ENCODE measurements at regions not wholly inside any gene's neighbourhood (a gene's known extent, or its start where the extent isn't known, plus 50 kb on each side); places are given as distances from the start of the nearest gene placed in this dataset.

- Histone ChIP-seq H4K20me1 (ENCODE audit: low read length) (no peaks in the 10 kb centered on the region), H3F3A (ENCODE audit: low read length, unreplicated experiment) (no peaks in the 10 kb centered on the region), H3K9ac (ENCODE audit: low read length) (no peak overlapping the region), H3K4me3 (ENCODE audit: low read length) (no peak overlapping the region), H3K36me3 (ENCODE audit: low read depth, low read length) (no peaks in the 10 kb centered on the region), H3K27ac (ENCODE audit: low read length) (no peak overlapping the region), H3K27me3 (ENCODE audit: low read length) (no peaks in the 10 kb centered on the region), H3K9me3 (ENCODE audit: low read length) (no peaks in the 10 kb centered on the region), H3K9me2 (replicated peaks; ENCODE audit: low read length) (no peaks in the 10 kb centered on the region), H3K4me1 (ENCODE audit: insufficient read depth, low read length) (no peaks in the 10 kb centered on the region), H2AFZ (ENCODE audit: low read length) (no peak overlapping the region), H3K79me2 (ENCODE audit: low read length) (no peaks in the 10 kb centered on the region), H3K4me2 (ENCODE audit: low read length) (no peak overlapping the region)
- DNase-seq (no peak), ATAC-seq (no peak)
- TF ChIP-seq CTCF (conservative IDR thresholded peaks at IDR 0.05; ENCODE audit: low read depth, low read length) (no peak), EZH2phosphoT487 (IDR thresholded peaks at IDR 0.05; ENCODE audit: borderline replicate concordance, low read length) (no peak), EZH2 (IDR thresholded peaks at IDR 0.05; ENCODE audit: low read length, unreplicated experiment) (no peak)
- ChIA-PET CTCF (no interaction called here), POLR2A (ENCODE audit: unreplicated experiment) (no interaction called here)
- intact Hi-C loops (cut with micrococcal nuclease), result no loop called here
- BruUV-seq (replicated peaks), result no TSS peak
Measured at GRCh38 chr7:98520356-98520951, 96.6 kb upstream of the NPTX2 start.

- Histone ChIP-seq H3K9me3 (ENCODE audit: low read length) (no peaks in the 10 kb centered on the region), H3K27ac (ENCODE audit: low read length) (no peak overlapping the region), H3K79me2 (ENCODE audit: low read length) (no peaks in the 10 kb centered on the region), H3K4me3 (ENCODE audit: low read length) (no peak overlapping the region), H3F3A (ENCODE audit: low read length, unreplicated experiment) (no peaks in the 10 kb centered on the region), H3K9me2 (replicated peaks; ENCODE audit: low read length) (no peaks in the 10 kb centered on the region), H3K36me3 (ENCODE audit: low read depth, low read length) (no peaks in the 10 kb centered on the region), H3K4me1 (ENCODE audit: insufficient read depth, low read length) (no peaks in the 10 kb centered on the region), H3K4me2 (ENCODE audit: low read length) (no peak overlapping the region), H2AFZ (ENCODE audit: low read length) (no peak overlapping the region), H3K9ac (ENCODE audit: low read length) (no peak overlapping the region), H4K20me1 (ENCODE audit: low read length) (no peaks in the 10 kb centered on the region), H3K27me3 (ENCODE audit: low read length) (no peaks in the 10 kb centered on the region)
- ChIA-PET POLR2A (ENCODE audit: unreplicated experiment) (no interaction called here), CTCF (no interaction called here)
- ATAC-seq (no peak), DNase-seq (no peak)
- no TSS peak for BruUV-seq (replicated peaks)
- intact Hi-C loops (cut with micrococcal nuclease), result no loop called here
- TF ChIP-seq EZH2 (IDR thresholded peaks at IDR 0.05; ENCODE audit: low read length, unreplicated experiment), result no peak
Measured at GRCh38 chr7:98518159-98518947, 98.7 kb upstream of the NPTX2 start.

GRCh38 chr7:98515201-98515600 is 101.9 kb upstream of the NPTX2 start:
- Histone ChIP-seq H4K20me1 (ENCODE audit: low read length) (no peaks in the 10 kb centered on the region), H3K27ac (ENCODE audit: low read length) (no peak overlapping the region), H3K9me2 (replicated peaks; ENCODE audit: low read length) (no peaks in the 10 kb centered on the region), H3K27me3 (ENCODE audit: low read length) (no peaks in the 10 kb centered on the region), H2AFZ (ENCODE audit: low read length) (no peak overlapping the region), H3K4me1 (ENCODE audit: insufficient read depth, low read length) (no peaks in the 10 kb centered on the region), H3K79me2 (ENCODE audit: low read length) (no peaks in the 10 kb centered on the region), H3K9ac (ENCODE audit: low read length) (no peak overlapping the region), H3K9me3 (ENCODE audit: low read length) (no peaks in the 10 kb centered on the region), H3K4me2 (ENCODE audit: low read length) (no peak overlapping the region), H3K4me3 (ENCODE audit: low read length) (no peak overlapping the region), H3K36me3 (ENCODE audit: low read depth, low read length) (no peaks in the 10 kb centered on the region), H3F3A (ENCODE audit: low read length, unreplicated experiment) (no peaks in the 10 kb centered on the region)
- intact Hi-C loops (cut with micrococcal nuclease), result no loop called here
- no peak for TF ChIP-seq CTCF (conservative IDR thresholded peaks at IDR 0.05; ENCODE audit: low read depth, low read length)
- TF ChIP-seq EZH2 (IDR thresholded peaks at IDR 0.05; ENCODE audit: low read length, unreplicated experiment), result no peak
- ChIA-PET CTCF (no interaction called here), POLR2A (ENCODE audit: unreplicated experiment) (no interaction called here)
- ATAC-seq, result no peak
- DNase-seq, result no peak
- no TSS peak for BruUV-seq (replicated peaks)

All from PC-3 (cell line).